MCF 10A (cell line): ENCODE measurements at regions not wholly inside any gene's neighbourhood (a gene's known extent, or its start where the extent isn't known, plus 50 kb on each side); places are given as distances from the start of the nearest gene placed in this dataset.

Source experiments
- BruUV-seq: library from RNA; stranded (reverse); fragments of 400-500 nt; replicated peaks from 2 replicates; lab custom pipeline; 2021; lab: Mats Ljungman, UMichigan
- CTCF ChIA-PET: fragments of 300-600 bp; sonication (Branson Sonifier 250); formaldehyde crosslinking; extraction: SDS; loops from one replicate; lab custom pipeline; 2021; ENCODE audit warnings: antibody characterized with exemption, inconsistent platforms; lab: Yijun Ruan, JAX
- POLR2A ChIA-PET: fragments of 300-600, 350-650 bp; sonication (Branson Sonifier 250); formaldehyde crosslinking; extraction: SDS; loops from one replicate; lab custom pipeline; 2020; ENCODE audit warnings: antibody characterized with exemption, inconsistent platforms; lab: Yijun Ruan, JAX
- DNase-seq: peaks from one replicate; pipeline ENCODE4 v3.0.0-alpha.2; 2018; ENCODE audit not compliant: unreplicated experiment
- H3K27ac Mint-ChIP-seq: one replicate; pipeline ENCODE4 v1.8.0; 2022; ENCODE audit warnings: mild to moderate bottlenecking, low read depth, mixed read lengths; ENCODE audit not compliant: unreplicated experiment
- H3K27me3 Mint-ChIP-seq: one replicate; pipeline ENCODE4 v1.8.0; 2022; ENCODE audit warnings: mixed read lengths; ENCODE audit not compliant: insufficient read depth, unreplicated experiment
- H3K36me3 Mint-ChIP-seq: one replicate; pipeline ENCODE4 v1.8.0; 2022; ENCODE audit warnings: mild to moderate bottlenecking, moderate library complexity, mixed read lengths; ENCODE audit not compliant: insufficient read depth, unreplicated experiment
- H3K4me1 Mint-ChIP-seq: one replicate; pipeline ENCODE4 v1.8.0; 2022; ENCODE audit warnings: mixed read lengths; ENCODE audit not compliant: insufficient read depth, unreplicated experiment
- H3K4me3 Mint-ChIP-seq: one replicate; pipeline ENCODE4 v1.8.0; 2022; ENCODE audit warnings: mild to moderate bottlenecking, moderate library complexity, mixed read lengths; ENCODE audit not compliant: unreplicated experiment
- H3K9me3 Mint-ChIP-seq: one replicate; pipeline ENCODE4 v1.8.0; 2022; ENCODE audit warnings: mixed read lengths; ENCODE audit not compliant: unreplicated experiment
- CTCF ChIP-seq: fragments of 200-600 bp; IDR thresholded peaks from one replicate; pipeline ENCODE4 v1.8.0; 2022; ENCODE audit warnings: antibody characterized with exemption, mild to moderate bottlenecking; ENCODE audit not compliant: unreplicated experiment
- intact Hi-C: fragments of 100-400 bp; cut with micrococcal nuclease; formaldehyde crosslinking; loops from 2 replicates; pipeline ENCODE4 v1.14.1; 2022

GRCh38 chr3:194081826-194082225, 54.1 kb upstream of the HES1 start:
- CTCF ChIA-PET, result interaction anchor here (0.7 to 1.2 kb wide), 2 partner anchors 69 to 301 kb away, joined by 3 read pairs; no protein-coding TSS in a partner anchor
- H3K27me3 Mint-ChIP-seq, result no peaks in the 10 kb centered on the region
- BruUV-seq, result no TSS peak
- H3K27ac Mint-ChIP-seq, result no peak overlapping the region
- DNase-seq, result no peak
- TF ChIP-seq CTCF, result no peak
- intact Hi-C loops, result no loop called here
- POLR2A ChIA-PET, result no interaction called here
- H3K4me3 Mint-ChIP-seq, result no peak overlapping the region
- H3K4me1 Mint-ChIP-seq, result no peaks in the 10 kb centered on the region
- H3K9me3 Mint-ChIP-seq, result no peaks in the 10 kb centered on the region
- no peaks in the 10 kb centered on the region for H3K36me3 Mint-ChIP-seq

- DNase-seq, result no peak
- H3K36me3 Mint-ChIP-seq, result no peaks in the 10 kb centered on the region
- H3K27ac Mint-ChIP-seq, result no peak overlapping the region
- POLR2A ChIA-PET, result no interaction called here
- CTCF ChIA-PET, result interaction anchor here (0.9 to 1.2 kb wide), 3 partner anchors 11 to 302 kb away, joined by 3 to 5 read pairs (median 4); no protein-coding TSS in a partner anchor
- no peaks in the 10 kb centered on the region for H3K9me3 Mint-ChIP-seq
- intact Hi-C loops, result no loop called here
- BruUV-seq, result no TSS peak
- TF ChIP-seq CTCF, result no peak
- H3K4me1 Mint-ChIP-seq, result no peaks in the 10 kb centered on the region
- H3K27me3 Mint-ChIP-seq, result no peaks in the 10 kb centered on the region
- no peak overlapping the region for H3K4me3 Mint-ChIP-seq
Measured at GRCh38 chr3:194082743-194083636, 53.0 kb upstream of the HES1 start.

GRCh38 chr3:194083637-194084224, 52.2 kb upstream of the HES1 start:
- no peak for DNase-seq

More at GRCh38 chr3:194083637-194084224, 52.2 kb upstream of the HES1 start:
- intact Hi-C loops, result no loop called here
- Mint-ChIP-seq H3K36me3 (no peaks in the 10 kb centered on the region), H3K4me3 (no peak overlapping the region), H3K4me1 (no peaks in the 10 kb centered on the region), H3K9me3 (no peaks in the 10 kb centered on the region), H3K27ac (no peak overlapping the region), H3K27me3 (no peaks in the 10 kb centered on the region)
- no peak for TF ChIP-seq CTCF
- ChIA-PET CTCF (interaction anchor here (0.5 to 1.2 kb wide), 5 partner anchors 12 to 302 kb away, joined by 3 to 8 read pairs (median 4); no protein-coding TSS in a partner anchor), POLR2A (interaction anchor here (0.6 kb wide), 1 partner anchor 214 kb away, joined by 3 read pairs; no protein-coding TSS in a partner anchor)
- BruUV-seq, result no TSS peak
